ENCODE measurements at regions not wholly inside any gene's neighbourhood (a gene's known extent, or its start where the extent isn't known, plus 50 kb on each side); places are given as distances from the start of the nearest gene placed in this dataset.
"Not testable (repeated sequence)": the region's sequence is repeated elsewhere in the genome, so short reads cannot be mapped to it uniquely, and the experiment has no call there.

DNA sequence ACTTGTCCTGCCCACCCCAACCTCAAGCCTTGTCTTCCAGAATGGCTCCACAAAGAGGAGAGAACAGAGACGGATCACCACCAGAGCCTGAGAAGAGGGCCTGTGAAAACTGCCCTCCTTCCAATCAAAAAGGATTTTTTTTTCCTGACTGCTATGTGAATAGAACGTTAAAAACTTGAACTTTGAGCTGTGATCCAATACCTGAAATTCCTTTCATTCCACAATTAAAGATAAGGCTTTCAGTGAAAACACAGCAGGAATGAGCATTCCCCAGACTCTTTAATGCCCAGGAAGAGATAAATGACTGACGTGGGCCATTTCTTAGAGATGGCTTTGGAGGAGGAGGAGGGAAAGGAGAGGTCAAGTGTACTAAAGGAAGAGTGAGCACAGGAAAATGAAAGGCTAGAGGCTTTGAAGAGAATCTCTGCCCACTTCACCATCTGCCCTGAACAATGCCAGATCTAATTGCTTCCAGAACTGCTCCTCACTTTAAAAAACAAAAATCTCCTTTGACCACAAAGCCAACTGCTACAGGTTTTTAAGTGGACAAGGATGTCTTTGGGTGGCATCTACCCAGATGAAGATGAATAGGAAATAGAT is 177.9 kb upstream of the MAP3K1 start:
- no peak overlapping the region for H3K4me3 ChIP-seq (ENCODE audit: low read depth, low read length)
- TF ChIP-seq, protein P1, sequence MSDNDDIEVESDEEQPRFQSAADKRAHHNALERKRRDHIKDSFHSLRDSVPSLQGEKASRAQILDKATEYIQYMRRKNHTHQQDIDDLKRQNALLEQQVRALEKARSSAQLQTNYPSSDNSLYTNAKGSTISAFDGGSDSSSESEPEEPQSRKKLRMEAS (IDR thresholded peaks at IDR 0.05; ENCODE audit: low read depth, low read length): no peak
- TF ChIP-seq POLR2A (IDR thresholded peaks at IDR 0.05; ENCODE audit: extremely low read depth, insufficient read length) (no peak), MYC (IDR thresholded peaks at IDR 0.05; ENCODE audit: low read depth, low read length) (no peak), CTCF (IDR thresholded peaks at IDR 0.05; ENCODE audit: low read depth, low read length) (no peak)
- DNase-seq (ENCODE audit: low read depth): no peak

- H3K4me3 ChIP-seq (ENCODE audit: low read depth, low read length): no peak overlapping the region
- no peak for TF ChIP-seq CTCF (IDR thresholded peaks at IDR 0.05; ENCODE audit: low read depth, low read length)
- no peak for TF ChIP-seq POLR2A (IDR thresholded peaks at IDR 0.05; ENCODE audit: extremely low read depth, insufficient read length)
- TF ChIP-seq, protein P1 (IDR thresholded peaks at IDR 0.05; ENCODE audit: low read depth, low read length): no peak
- no peak for TF ChIP-seq MYC (IDR thresholded peaks at IDR 0.05; ENCODE audit: low read depth, low read length)
- DNase-seq (ENCODE audit: low read depth): no peak
Measured at GRCh38 chr5:56633950-56634349, 181.4 kb upstream of the MAP3K1 start.

DNA sequence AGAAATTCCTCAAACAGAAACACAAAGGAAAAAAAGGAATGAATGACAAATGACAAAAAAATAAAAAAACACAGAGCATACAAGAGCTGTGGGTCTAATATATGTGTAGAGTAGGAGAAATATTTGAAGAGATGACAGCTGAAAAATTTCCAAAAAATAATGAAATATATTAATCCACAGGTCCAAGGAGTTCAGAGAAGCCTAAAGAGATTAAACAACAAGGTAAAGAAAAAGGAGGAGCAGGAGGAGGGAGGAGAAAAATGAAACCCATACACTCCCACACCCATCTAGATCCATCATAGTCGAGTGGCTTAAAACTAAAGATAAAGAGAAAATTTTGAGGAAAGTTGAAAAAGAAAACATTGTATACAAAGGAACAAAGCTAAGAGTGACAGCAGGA is 182.4 kb upstream of the MAP3K1 start:
- no peak for DNase-seq (ENCODE audit: low read depth)
- TF ChIP-seq, protein P1 (IDR thresholded peaks at IDR 0.05; ENCODE audit: low read depth, low read length): no peak
- no peak for TF ChIP-seq CTCF (IDR thresholded peaks at IDR 0.05; ENCODE audit: low read depth, low read length)
- TF ChIP-seq MYC (IDR thresholded peaks at IDR 0.05; ENCODE audit: low read depth, low read length): no peak
- no peak for TF ChIP-seq POLR2A (IDR thresholded peaks at IDR 0.05; ENCODE audit: extremely low read depth, insufficient read length)
- no peak overlapping the region for H3K4me3 ChIP-seq (ENCODE audit: low read depth, low read length)

GRCh38 chr5:56632199-56632598 is 183.2 kb upstream of the MAP3K1 start:
- TF ChIP-seq CTCF (IDR thresholded peaks at IDR 0.05; ENCODE audit: low read depth, low read length): no peak
- no peak for TF ChIP-seq POLR2A (IDR thresholded peaks at IDR 0.05; ENCODE audit: extremely low read depth, insufficient read length)
- TF ChIP-seq MYC (IDR thresholded peaks at IDR 0.05; ENCODE audit: low read depth, low read length): no peak
- no peak for DNase-seq (ENCODE audit: low read depth)
- no peak overlapping the region for H3K4me3 ChIP-seq (ENCODE audit: low read depth, low read length)

DNA sequence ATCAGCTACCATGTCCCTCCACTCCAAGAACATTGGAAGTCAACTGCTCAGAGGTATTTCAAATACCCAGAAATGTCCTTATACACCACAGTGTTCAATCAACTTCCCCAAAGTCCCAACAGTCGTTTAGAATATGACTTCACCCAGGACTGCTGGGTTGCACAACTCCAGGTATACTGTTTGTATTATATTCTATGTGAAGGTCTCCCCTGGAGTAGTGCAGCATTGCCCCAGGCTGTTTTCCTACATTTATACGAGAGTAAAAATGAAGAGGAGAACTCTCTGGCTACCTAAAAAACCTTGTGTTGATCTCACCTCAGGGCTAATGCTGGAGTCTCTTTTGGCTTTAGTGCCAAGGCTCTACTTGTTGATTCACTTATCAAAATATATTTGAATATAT is 183.6 kb upstream of the MAP3K1 start:
- TF ChIP-seq CTCF (IDR thresholded peaks at IDR 0.05; ENCODE audit: low read depth, low read length): no peak
- peak; percentile 28 for DNase-seq (ENCODE audit: low read depth)
- no peak overlapping the region for H3K4me3 ChIP-seq (ENCODE audit: low read depth, low read length)

DNA sequence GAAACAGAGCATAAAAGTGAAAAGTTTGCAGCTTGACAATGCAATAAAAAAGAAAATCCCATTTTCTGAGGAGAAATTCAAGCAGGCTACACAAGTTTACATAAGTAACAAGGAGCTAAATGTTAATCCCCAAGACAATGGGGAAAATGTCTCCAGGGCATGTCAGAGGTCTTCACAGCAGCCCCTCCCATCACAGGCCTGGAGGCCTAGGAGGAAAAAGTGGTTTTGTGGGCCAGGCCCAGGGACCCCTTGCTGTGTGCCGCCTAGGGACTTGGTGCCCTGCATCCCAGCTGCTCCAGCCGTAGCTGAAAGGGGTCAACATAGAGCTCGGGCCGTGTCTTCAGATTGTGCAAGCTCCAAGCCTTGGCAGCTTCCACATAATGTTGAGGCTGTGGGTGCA is 186.7 kb upstream of the MAP3K1 start:
- H3K4me3 ChIP-seq (ENCODE audit: low read depth, low read length); DNase-seq (ENCODE audit: low read depth): not testable (repeated sequence)
